Parathyroid adenoma (tissue), 2 donors: ENCODE measurements at regions not wholly inside any gene's neighbourhood (a gene's known extent, or its start where the extent isn't known, plus 50 kb on each side); places are given as distances from the start of the nearest gene placed in this dataset.

Experiments
- H2AFZ ChIP-seq: fragments of 300-600 bp; sonication (generic); one replicate; pipeline ENCODE4 v1.7.0; 2017; ENCODE audit warnings: antibody characterized with exemption, mild to moderate bottlenecking
- H3K27ac ChIP-seq: fragments of 300-600 bp; sonication (generic); one replicate; pipeline ENCODE4 v1.7.0; 2017
- H3K27me3 ChIP-seq: fragments of 300-600 bp; sonication (generic); one replicate; pipeline ENCODE4 v1.7.0; 2017; ENCODE audit warnings: low read length; ENCODE audit not compliant: control insufficient read depth, insufficient read depth
- H3K36me3 ChIP-seq: fragments of 300-600 bp; sonication (generic); one replicate; pipeline ENCODE4 v1.7.0; 2017; ENCODE audit warnings: low read length; ENCODE audit not compliant: control insufficient read depth, insufficient read depth
- H3K4me1 ChIP-seq: fragments of 300-600 bp; sonication (generic); one replicate; pipeline ENCODE4 v1.7.0; 2017; ENCODE audit warnings: control low read depth
- H3K4me2 ChIP-seq: fragments of 300-600 bp; sonication (generic); one replicate; pipeline ENCODE4 v1.7.0; 2017; ENCODE audit warnings: low read length
- H3K4me3 ChIP-seq: fragments of 300-600 bp; sonication (generic); one replicate; pipeline ENCODE4 v1.7.0; 2017; ENCODE audit warnings: low read depth, low read length
- H3K79me2 ChIP-seq: fragments of 300-600 bp; sonication (generic); one replicate; pipeline ENCODE4 v1.7.0; 2017; ENCODE audit warnings: control low read depth
- H3K9ac ChIP-seq: fragments of 300-600 bp; sonication (generic); one replicate; pipeline ENCODE4 v1.7.0; 2017; ENCODE audit warnings: mild to moderate bottlenecking
- H3K9me3 ChIP-seq: fragments of 300-600 bp; sonication (generic); one replicate; pipeline ENCODE4 v1.7.0; 2017; ENCODE audit warnings: low read length; ENCODE audit not compliant: control insufficient read depth
- TF ChIP-seq, protein P1 (sequence below): fragments of 300-600 bp; sonication (generic); IDR thresholded peaks from one replicate; pipeline ENCODE4 v1.7.0; 2017; ENCODE audit warnings: antibody characterized with exemption, mild to moderate bottlenecking
- donor health status: primary hyperparathyroidism.

- no peak overlapping the region for H3K9ac ChIP-seq
- peak overlapping the region; percentile 45 for H2AFZ ChIP-seq
- H3K36me3 ChIP-seq, result no peaks in the 10 kb centered on the region
- H3K79me2 ChIP-seq, result no peaks in the 10 kb centered on the region
- TF ChIP-seq, protein P1, sequence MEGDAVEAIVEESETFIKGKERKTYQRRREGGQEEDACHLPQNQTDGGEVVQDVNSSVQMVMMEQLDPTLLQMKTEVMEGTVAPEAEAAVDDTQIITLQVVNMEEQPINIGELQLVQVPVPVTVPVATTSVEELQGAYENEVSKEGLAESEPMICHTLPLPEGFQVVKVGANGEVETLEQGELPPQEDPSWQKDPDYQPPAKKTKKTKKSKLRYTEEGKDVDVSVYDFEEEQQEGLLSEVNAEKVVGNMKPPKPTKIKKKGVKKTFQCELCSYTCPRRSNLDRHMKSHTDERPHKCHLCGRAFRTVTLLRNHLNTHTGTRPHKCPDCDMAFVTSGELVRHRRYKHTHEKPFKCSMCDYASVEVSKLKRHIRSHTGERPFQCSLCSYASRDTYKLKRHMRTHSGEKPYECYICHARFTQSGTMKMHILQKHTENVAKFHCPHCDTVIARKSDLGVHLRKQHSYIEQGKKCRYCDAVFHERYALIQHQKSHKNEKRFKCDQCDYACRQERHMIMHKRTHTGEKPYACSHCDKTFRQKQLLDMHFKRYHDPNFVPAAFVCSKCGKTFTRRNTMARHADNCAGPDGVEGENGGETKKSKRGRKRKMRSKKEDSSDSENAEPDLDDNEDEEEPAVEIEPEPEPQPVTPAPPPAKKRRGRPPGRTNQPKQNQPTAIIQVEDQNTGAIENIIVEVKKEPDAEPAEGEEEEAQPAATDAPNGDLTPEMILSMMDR, result no peak
- no peaks in the 10 kb centered on the region for H3K9me3 ChIP-seq
- H3K4me2 ChIP-seq, result no peak overlapping the region
- no peak overlapping the region for H3K27ac ChIP-seq
- peaks cover 6% of the 10 kb centered on the region for H3K4me1 ChIP-seq
- H3K4me3 ChIP-seq, result no peak overlapping the region
- H3K27me3 ChIP-seq, result no peaks in the 10 kb centered on the region
Observed at GRCh38 chr5:9971301-9971700, 278.4 kb downstream of the ATPSCKMT start.

GRCh38 chr5:9958914-9959313, 290.8 kb downstream of the ATPSCKMT start:
- H3K4me3 ChIP-seq, result no peak overlapping the region
- TF ChIP-seq, protein P1, result no peak
- no peaks in the 10 kb centered on the region for H3K79me2 ChIP-seq
- no peak overlapping the region for H2AFZ ChIP-seq
- no peaks in the 10 kb centered on the region for H3K4me1 ChIP-seq
- H3K27me3 ChIP-seq, result no peaks in the 10 kb centered on the region
- H3K9me3 ChIP-seq, result no peaks in the 10 kb centered on the region
- no peak overlapping the region for H3K4me2 ChIP-seq
- H3K36me3 ChIP-seq, result no peaks in the 10 kb centered on the region
- no peak overlapping the region for H3K9ac ChIP-seq
- H3K27ac ChIP-seq, result no peak overlapping the region

DNA sequence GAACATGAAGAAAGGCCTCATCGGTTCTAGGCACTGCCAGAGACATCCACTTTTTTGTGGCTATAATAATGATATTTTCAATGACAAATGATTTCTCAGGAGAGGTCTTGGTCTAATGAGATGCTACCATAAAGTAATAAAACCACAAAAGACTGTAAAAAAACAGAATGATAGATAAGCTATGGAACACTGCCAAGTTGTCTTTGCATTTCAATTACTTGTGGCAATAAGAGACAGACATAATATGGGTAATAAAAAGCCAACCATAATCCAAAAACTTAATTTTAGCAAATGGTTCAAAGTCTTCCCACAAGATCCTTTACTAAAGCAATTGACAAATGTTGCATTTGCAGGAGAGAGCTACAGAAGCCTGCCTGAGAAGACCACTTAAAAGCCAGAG, 292.5 kb downstream of the ATPSCKMT start:
- no peak overlapping the region for H3K4me2 ChIP-seq
- no peaks in the 10 kb centered on the region for H3K9me3 ChIP-seq
- H3K9ac ChIP-seq, result no peak overlapping the region
- no peaks in the 10 kb centered on the region for H3K79me2 ChIP-seq
- H3K4me1 ChIP-seq, result no peaks in the 10 kb centered on the region
- TF ChIP-seq, protein P1, result no peak
- no peaks in the 10 kb centered on the region for H3K36me3 ChIP-seq
- H3K27ac ChIP-seq, result no peak overlapping the region
- H3K27me3 ChIP-seq, result no peaks in the 10 kb centered on the region
- no peak overlapping the region for H2AFZ ChIP-seq
- no peak overlapping the region for H3K4me3 ChIP-seq

GRCh38 chr5:9956725-9957124, 293.0 kb downstream of the ATPSCKMT start:
- Histone ChIP-seq H3K27ac (no peak overlapping the region), H3K27me3 (no peaks in the 10 kb centered on the region), H3K9me3 (no peaks in the 10 kb centered on the region), H2AFZ (no peak overlapping the region), H3K4me1 (no peaks in the 10 kb centered on the region), H3K4me3 (no peak overlapping the region), H3K36me3 (no peaks in the 10 kb centered on the region), H3K9ac (no peak overlapping the region), H3K79me2 (no peaks in the 10 kb centered on the region), H3K4me2 (no peak overlapping the region)
- TF ChIP-seq, protein P1, result no peak

DNA sequence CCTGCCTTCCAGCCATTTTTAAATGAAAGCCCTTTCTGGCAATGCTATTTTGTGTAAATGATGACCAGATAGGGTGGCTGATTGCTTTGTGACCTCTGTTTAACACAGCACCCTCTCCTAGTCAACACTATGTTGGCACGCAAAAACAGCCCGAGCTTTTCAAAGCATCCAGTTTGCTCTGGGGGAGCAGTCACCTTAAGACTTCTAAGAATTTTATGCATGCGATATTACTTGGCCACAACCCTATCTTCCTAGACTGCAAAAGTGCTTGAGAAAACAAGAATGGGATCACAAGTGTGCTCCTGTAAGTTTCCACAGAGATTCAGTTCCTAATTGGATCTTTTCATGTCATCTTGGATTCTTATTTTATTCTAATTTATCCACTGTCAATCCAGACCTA, 294.1 kb downstream of the ATPSCKMT start:
- Histone ChIP-seq H3K79me2 (no peaks in the 10 kb centered on the region), H3K27ac (no peak overlapping the region), H3K4me1 (no peaks in the 10 kb centered on the region), H2AFZ (no peak overlapping the region), H3K9me3 (no peaks in the 10 kb centered on the region), H3K9ac (no peak overlapping the region), H3K36me3 (no peaks in the 10 kb centered on the region), H3K4me3 (no peak overlapping the region), H3K4me2 (no peak overlapping the region), H3K27me3 (no peaks in the 10 kb centered on the region)
- TF ChIP-seq, protein P1, result no peak
